Panc1 (cell line): ENCODE measurements at regions not wholly inside any gene's neighbourhood (a gene's known extent, or its start where the extent isn't known, plus 50 kb on each side); places are given as distances from the start of the nearest gene placed in this dataset.

ENCODE experiments used
- ATAC-seq: fragments of 200-7000 bp; cut with Tn5 transposase; 2 replicates; pipeline ENCODE4 v1.9.1; 2020; ENCODE audit warnings: mild to moderate bottlenecking, moderate library complexity
- BruUV-seq: library from RNA; stranded (reverse); fragments of 400-500 nt; replicated peaks from 2 replicates; lab custom pipeline; 2021; lab: Mats Ljungman, UMichigan
- CTCF ChIA-PET: fragments of 300-600 bp; sonication (Branson Sonifier 250); formaldehyde crosslinking; loops from one replicate; lab custom pipeline; 2022; ENCODE audit warnings: antibody characterized with exemption; lab: Charles Lee
- POLR2A ChIA-PET: fragments of 300-600 bp; sonication (Branson Sonifier 250); formaldehyde crosslinking; loops from one replicate; lab custom pipeline; 2022; ENCODE audit warnings: antibody characterized with exemption; lab: Charles Lee
- DNase-seq: peaks from one replicate; pipeline ENCODE4 v3.0.0-alpha.2; 2010; ENCODE audit warnings: low read depth, low spot score
- H3K27ac ChIP-seq: 2 replicates; pipeline ENCODE4 v1.5.1; 2011; ENCODE audit warnings: mild to moderate bottlenecking, low read length, inconsistent platforms
- H3K27me3 ChIP-seq: fragments of 200-500 bp; sonication (Bioruptor generic); 2 replicates; pipeline ENCODE4 v1.6.0; 2014; ENCODE audit warnings: low read length, inconsistent platforms; ENCODE audit not compliant: control insufficient read depth, insufficient read depth
- H3K36me3 ChIP-seq: fragments of 200-500 bp; sonication (Bioruptor generic); 2 replicates; pipeline ENCODE4 v1.5.1; 2014; ENCODE audit warnings: inconsistent platforms, mild to moderate bottlenecking, low read length, moderate library complexity; ENCODE audit not compliant: control insufficient read depth, insufficient read depth
- H3K4me1 ChIP-seq: 2 replicates; pipeline ENCODE4 v1.5.1; 2011; ENCODE audit warnings: inconsistent platforms, mild to moderate bottlenecking, low read length, moderate library complexity; ENCODE audit not compliant: control insufficient read depth, insufficient read depth
- H3K4me3 ChIP-seq, 2 experiments: 2 replicates each; pipeline ENCODE4 v1.5.1; 2011 to 2012; ENCODE audit warnings: low read depth in 2 of 2, low read length in 2 of 2, mild to moderate bottlenecking in 2 of 2, inconsistent platforms in 1 of 2, moderate library complexity in 1 of 2
- H3K9me3 ChIP-seq: fragments of 200-500 bp; sonication (Bioruptor generic); 2 replicates; pipeline ENCODE4 v1.5.1; 2014; ENCODE audit warnings: low read depth, mild to moderate bottlenecking, inconsistent platforms, low read length, moderate library complexity; ENCODE audit not compliant: control insufficient read depth, insufficient read depth
- POLR2AphosphoS5 ChIP-seq: IDR thresholded peaks from 2 replicates; pipeline ENCODE4 v1.6.1; 2012; ENCODE audit warnings: mild to moderate bottlenecking, low read depth, low read length, moderate library complexity
- SIN3A ChIP-seq: IDR thresholded peaks from 2 replicates; pipeline ENCODE4 v1.6.1; 2012; ENCODE audit warnings: low read depth, mild to moderate bottlenecking, low read length, moderate library complexity, borderline replicate concordance; ENCODE audit not compliant: insufficient read depth
- TCF7L2 ChIP-seq: IDR thresholded peaks from 2 replicates; pipeline ENCODE4 v1.6.1; 2011; ENCODE audit warnings: mild to moderate bottlenecking, low read depth, low read length, inconsistent platforms
- in situ Hi-C: cut with HindIII; loops from 2 replicates; pipeline ENCODE4 v1.10.0; 2016; ENCODE audit warnings: low sequenced_read_pairs, low pct_unique_long_range_greater_than_20kb
- intact Hi-C: fragments of 100-400 bp; cut with micrococcal nuclease; formaldehyde crosslinking; loops from one replicate; pipeline ENCODE4 v1.10.0; 2022; ENCODE audit not compliant: unreplicated experiment
- TF ChIP-seq, protein P1 (sequence below), 2 experiments: IDR thresholded peaks; 2 replicates each; pipeline ENCODE4 v1.6.1; 2011 to 2012; ENCODE audit warnings: low read depth in 2 of 2, control low read depth in 1 of 2, low read length in 1 of 2, mild to moderate bottlenecking in 1 of 2, moderate library complexity in 1 of 2; ENCODE audit not compliant: insufficient read depth in 1 of 2
- TF ChIP-seq, protein P2 (sequence below): fragments of 450-650 bp; IDR thresholded peaks from 2 replicates; pipeline ENCODE4 v1.5.1; 2017; ENCODE audit warnings: mild to moderate bottlenecking

DNA sequence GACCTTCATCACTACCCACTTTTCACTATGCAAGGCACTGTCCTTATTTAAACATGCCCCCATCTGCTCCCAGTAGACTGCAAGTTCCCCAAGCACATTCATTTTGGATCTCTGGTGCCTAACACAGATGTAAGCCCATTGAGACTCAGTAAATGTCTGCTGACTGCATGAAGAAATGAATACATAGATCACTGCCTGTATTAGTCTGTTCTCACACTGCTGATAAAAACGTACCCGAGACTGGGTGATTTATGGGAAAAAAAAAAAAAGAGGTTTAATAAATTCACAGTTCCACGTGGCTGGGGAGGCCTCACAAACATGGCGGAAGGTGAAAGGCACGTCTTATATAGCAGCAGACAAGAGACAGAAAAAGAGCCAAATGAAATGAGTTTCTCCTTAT lies 204.9 kb downstream of the ATG4C start:
- no TSS peak for BruUV-seq
- TF ChIP-seq, protein P1, sequence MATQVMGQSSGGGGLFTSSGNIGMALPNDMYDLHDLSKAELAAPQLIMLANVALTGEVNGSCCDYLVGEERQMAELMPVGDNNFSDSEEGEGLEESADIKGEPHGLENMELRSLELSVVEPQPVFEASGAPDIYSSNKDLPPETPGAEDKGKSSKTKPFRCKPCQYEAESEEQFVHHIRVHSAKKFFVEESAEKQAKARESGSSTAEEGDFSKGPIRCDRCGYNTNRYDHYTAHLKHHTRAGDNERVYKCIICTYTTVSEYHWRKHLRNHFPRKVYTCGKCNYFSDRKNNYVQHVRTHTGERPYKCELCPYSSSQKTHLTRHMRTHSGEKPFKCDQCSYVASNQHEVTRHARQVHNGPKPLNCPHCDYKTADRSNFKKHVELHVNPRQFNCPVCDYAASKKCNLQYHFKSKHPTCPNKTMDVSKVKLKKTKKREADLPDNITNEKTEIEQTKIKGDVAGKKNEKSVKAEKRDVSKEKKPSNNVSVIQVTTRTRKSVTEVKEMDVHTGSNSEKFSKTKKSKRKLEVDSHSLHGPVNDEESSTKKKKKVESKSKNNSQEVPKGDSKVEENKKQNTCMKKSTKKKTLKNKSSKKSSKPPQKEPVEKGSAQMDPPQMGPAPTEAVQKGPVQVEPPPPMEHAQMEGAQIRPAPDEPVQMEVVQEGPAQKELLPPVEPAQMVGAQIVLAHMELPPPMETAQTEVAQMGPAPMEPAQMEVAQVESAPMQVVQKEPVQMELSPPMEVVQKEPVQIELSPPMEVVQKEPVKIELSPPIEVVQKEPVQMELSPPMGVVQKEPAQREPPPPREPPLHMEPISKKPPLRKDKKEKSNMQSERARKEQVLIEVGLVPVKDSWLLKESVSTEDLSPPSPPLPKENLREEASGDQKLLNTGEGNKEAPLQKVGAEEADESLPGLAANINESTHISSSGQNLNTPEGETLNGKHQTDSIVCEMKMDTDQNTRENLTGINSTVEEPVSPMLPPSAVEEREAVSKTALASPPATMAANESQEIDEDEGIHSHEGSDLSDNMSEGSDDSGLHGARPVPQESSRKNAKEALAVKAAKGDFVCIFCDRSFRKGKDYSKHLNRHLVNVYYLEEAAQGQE (IDR thresholded peaks at IDR 0.05; ENCODE audit: insufficient read depth in 1 of 2, low read depth in 2 of 2, low read length in 1 of 2): no peak
- no peak for TF ChIP-seq POLR2AphosphoS5
- TF ChIP-seq, protein P2, sequence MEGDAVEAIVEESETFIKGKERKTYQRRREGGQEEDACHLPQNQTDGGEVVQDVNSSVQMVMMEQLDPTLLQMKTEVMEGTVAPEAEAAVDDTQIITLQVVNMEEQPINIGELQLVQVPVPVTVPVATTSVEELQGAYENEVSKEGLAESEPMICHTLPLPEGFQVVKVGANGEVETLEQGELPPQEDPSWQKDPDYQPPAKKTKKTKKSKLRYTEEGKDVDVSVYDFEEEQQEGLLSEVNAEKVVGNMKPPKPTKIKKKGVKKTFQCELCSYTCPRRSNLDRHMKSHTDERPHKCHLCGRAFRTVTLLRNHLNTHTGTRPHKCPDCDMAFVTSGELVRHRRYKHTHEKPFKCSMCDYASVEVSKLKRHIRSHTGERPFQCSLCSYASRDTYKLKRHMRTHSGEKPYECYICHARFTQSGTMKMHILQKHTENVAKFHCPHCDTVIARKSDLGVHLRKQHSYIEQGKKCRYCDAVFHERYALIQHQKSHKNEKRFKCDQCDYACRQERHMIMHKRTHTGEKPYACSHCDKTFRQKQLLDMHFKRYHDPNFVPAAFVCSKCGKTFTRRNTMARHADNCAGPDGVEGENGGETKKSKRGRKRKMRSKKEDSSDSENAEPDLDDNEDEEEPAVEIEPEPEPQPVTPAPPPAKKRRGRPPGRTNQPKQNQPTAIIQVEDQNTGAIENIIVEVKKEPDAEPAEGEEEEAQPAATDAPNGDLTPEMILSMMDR: no peak
- TF ChIP-seq TCF7L2: no peak
- no peak for TF ChIP-seq SIN3A
- H3K9me3 ChIP-seq: no peaks in the 10 kb centered on the region
- ChIA-PET CTCF (no interaction called here), POLR2A (no interaction called here)
- H3K27me3 ChIP-seq: peaks cover 9% of the 10 kb centered on the region
- H3K27ac ChIP-seq: no peak overlapping the region
- intact Hi-C loops: no loop called here
- no peaks in the 10 kb centered on the region for H3K36me3 ChIP-seq
- DNase-seq (no peak), ATAC-seq (no peak)
- no peaks in the 10 kb centered on the region for H3K4me1 ChIP-seq
- H3K4me3 ChIP-seq: no peak overlapping the region
- in situ Hi-C loops: no loop called here

DNA sequence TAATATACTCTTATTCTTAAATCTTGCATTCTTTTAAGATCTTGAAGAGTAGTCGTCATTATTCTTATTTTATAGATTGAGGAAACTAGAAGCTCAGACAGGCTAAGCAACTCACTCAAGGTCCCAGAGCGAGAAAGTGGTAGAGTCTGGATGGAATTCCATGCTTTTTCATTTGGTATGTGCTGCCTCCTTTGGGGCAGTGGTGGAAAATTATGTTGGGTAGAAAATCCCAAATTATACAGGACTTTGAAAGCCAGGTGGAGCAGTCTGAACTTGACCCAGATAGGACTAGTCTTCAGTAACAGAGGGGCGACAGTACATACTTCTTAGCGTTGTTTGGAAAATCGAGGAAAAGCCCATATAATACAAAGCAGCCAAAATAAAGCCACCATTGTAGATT lies 205.6 kb downstream of the ATG4C start:
- H3K36me3 ChIP-seq: no peaks in the 10 kb centered on the region
- DNase-seq: no peak
- no peak overlapping the region for H3K4me3 ChIP-seq
- H3K27me3 ChIP-seq: peaks cover 9% of the 10 kb centered on the region
- ChIA-PET CTCF (interaction anchor here (0.6 kb wide), 1 partner anchor 10 kb away, joined by 3 read pairs; no protein-coding TSS in a partner anchor), POLR2A (no interaction called here)
- intact Hi-C loops (no loop called here), in situ Hi-C loops (no loop called here)
- no peaks in the 10 kb centered on the region for H3K4me1 ChIP-seq
- TF ChIP-seq, protein P1 (IDR thresholded peaks at IDR 0.05; ENCODE audit: insufficient read depth in 1 of 2, low read depth in 2 of 2, low read length in 1 of 2): no peak
- TF ChIP-seq POLR2AphosphoS5 (no peak), TCF7L2 (no peak), SIN3A (no peak)
- TF ChIP-seq, protein P2: peak; percentile 35
- no peaks in the 10 kb centered on the region for H3K9me3 ChIP-seq
- no peak for ATAC-seq
- H3K27ac ChIP-seq: no peak overlapping the region
- BruUV-seq: no TSS peak
